NT2/D1 (cell line): ENCODE measurements at regions not wholly inside any gene's neighbourhood (a gene's known extent, or its start where the extent isn't known, plus 50 kb on each side); places are given as distances from the start of the nearest gene placed in this dataset.

Experiments used
- SUZ12 ChIP-seq: IDR thresholded peaks from 2 replicates; pipeline ENCODE4 v1.6.1; 2011; ENCODE audit not compliant: insufficient read length, insufficient read depth; ENCODE audit errors: extremely low read depth
- YY1 ChIP-seq: IDR thresholded peaks from 2 replicates; pipeline ENCODE4 v1.6.1; 2011; ENCODE audit not compliant: insufficient read length, insufficient read depth

DNA sequence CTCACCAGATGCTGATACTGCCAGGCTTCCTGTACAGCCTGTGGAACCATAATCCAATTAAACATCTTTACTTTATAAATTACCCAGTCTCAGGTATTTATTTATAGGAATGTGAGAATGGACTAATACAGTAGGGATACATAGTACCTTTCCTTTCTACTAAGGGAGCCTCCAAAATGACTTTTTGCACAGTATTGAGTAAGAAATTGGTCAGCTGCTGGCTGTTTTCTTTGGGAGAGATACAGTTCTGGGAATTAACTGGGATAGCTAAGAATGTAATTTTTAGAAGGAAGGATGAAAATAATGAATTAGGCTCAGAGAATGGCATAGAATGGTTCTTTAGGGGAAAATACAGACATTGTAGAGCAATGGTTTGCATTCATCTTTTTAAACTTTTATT lies 426.0 kb upstream of the DDI1 start:
- TF ChIP-seq SUZ12 (no peak), YY1 (no peak)
